Keratinocyte (primary cell): ENCODE measurements at regions not wholly inside any gene's neighbourhood (a gene's known extent, or its start where the extent isn't known, plus 50 kb on each side); places are given as distances from the start of the nearest gene placed in this dataset.

Experiments used
- CTCF ChIP-seq, 3 experiments: IDR thresholded peaks in 1 of 3; conservative IDR thresholded peaks in 1 of 3; optimal IDR thresholded peaks in 1 of 3; 2 replicates in 2 of 3; 3 replicates in 1 of 3; pipeline versions ENCODE3 to v1.5.1; 2011; ENCODE audit warnings: low read length in 3 of 3, mild to moderate bottlenecking in 3 of 3, moderate library complexity in 2 of 3, control low read depth in 1 of 3, inconsistent platforms in 1 of 3; ENCODE audit not compliant: insufficient read depth in 2 of 3; ENCODE audit errors: extremely low read depth in 1 of 3
- EZH2 ChIP-seq: IDR thresholded peaks from one replicate; pipeline ENCODE4 v1.6.1; 2012; ENCODE audit warnings: inconsistent platforms, mild to moderate bottlenecking, low read length, moderate library complexity

- TF ChIP-seq EZH2: no peak
- TF ChIP-seq CTCF (optimal IDR thresholded peaks at IDR 0.05 in 1 of 3, IDR thresholded peaks at IDR 0.05 in 1 of 3, conservative IDR thresholded peaks at IDR 0.05 in 1 of 3; ENCODE audit: extremely low read depth in 1 of 3, insufficient read depth in 2 of 3, low read length in 3 of 3): no peak
These were observed 72.4 kb upstream of the CISTR start for GRCh38 chr12:53824001-53824712.
